HUES6 (cell line): ENCODE measurements at regions not wholly inside any gene's neighbourhood (a gene's known extent, or its start where the extent isn't known, plus 50 kb on each side); places are given as distances from the start of the nearest gene placed in this dataset.
A peak's percentile ranks its signal among the peaks of the same experiment; 100 is the strongest.
"Not testable (repeated sequence)": the region's sequence is repeated elsewhere in the genome, so short reads cannot be mapped to it uniquely, and the experiment has no call there.

Experiments
- H3K27ac ChIP-seq: 2 replicates; pipeline ENCODE4 v1.7.0; 2013; ENCODE audit warnings: low read depth, mild to moderate bottlenecking, low read length, inconsistent platforms
- H3K27me3 ChIP-seq: 2 replicates; pipeline ENCODE4 v1.6.1; 2013; ENCODE audit warnings: low read length; ENCODE audit not compliant: control insufficient read depth, insufficient read depth
- H3K36me3 ChIP-seq: 2 replicates; pipeline ENCODE4 v1.6.1; 2013; ENCODE audit warnings: low read length; ENCODE audit not compliant: control insufficient read depth, insufficient read depth
- H3K4me1 ChIP-seq: 2 replicates; pipeline ENCODE4 v1.6.1; 2013; ENCODE audit warnings: low read length; ENCODE audit not compliant: control insufficient read depth, insufficient read depth
- H3K4me3 ChIP-seq: 2 replicates; pipeline ENCODE4 v1.5.1; 2013; ENCODE audit warnings: low read depth, low read length
- H3K9ac ChIP-seq: one replicate; pipeline ENCODE4 v1.6.1; 2013; ENCODE audit warnings: mild to moderate bottlenecking, low read length
- H3K9me3 ChIP-seq: 2 replicates; pipeline ENCODE4 v1.6.1; 2013; ENCODE audit warnings: low read depth, low read length; ENCODE audit not compliant: control insufficient read depth, insufficient read depth

DNA sequence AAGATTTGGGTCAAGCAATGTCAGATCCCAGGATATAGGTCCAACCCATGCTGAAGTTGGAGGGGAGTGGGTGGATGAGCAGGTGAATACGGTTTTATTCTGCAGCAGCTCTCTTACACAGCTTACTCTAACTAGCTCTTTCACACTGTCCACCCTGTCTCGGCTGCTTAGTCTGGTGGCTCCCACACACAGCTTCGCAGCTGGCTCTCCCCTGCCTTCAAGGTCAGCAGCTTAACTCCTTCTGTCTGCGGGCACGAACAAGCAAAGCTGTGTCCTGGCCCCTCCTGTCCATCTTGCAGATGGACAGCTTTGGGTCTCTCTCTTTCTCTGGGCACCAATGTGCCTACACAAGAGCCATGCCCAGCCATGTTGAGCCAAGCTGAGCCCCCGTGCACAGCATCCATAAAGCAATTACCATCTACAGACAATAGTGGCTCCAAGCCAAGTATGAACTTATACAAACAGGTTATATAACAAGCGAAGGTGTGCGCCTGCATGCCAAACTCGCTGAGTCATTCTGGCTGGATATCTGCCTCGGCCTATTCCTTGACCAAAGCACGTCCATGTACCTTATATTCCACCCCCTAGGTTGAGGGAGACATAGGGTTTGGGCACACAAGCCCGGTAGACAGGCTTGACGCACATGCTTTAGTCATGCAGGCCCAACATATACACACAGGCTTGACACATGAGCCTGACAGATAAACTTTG, 1307.8 kb upstream of the RAG2 start:
- Histone ChIP-seq H3K36me3 (no peaks in the 10 kb centered on the region), H3K4me1 (no peaks in the 10 kb centered on the region), H3K4me3 (no peak overlapping the region), H3K9me3 (peaks cover 3% of the 10 kb centered on the region), H3K27ac (no peak overlapping the region), H3K9ac (no peak overlapping the region), H3K27me3 (no peaks in the 10 kb centered on the region)

DNA sequence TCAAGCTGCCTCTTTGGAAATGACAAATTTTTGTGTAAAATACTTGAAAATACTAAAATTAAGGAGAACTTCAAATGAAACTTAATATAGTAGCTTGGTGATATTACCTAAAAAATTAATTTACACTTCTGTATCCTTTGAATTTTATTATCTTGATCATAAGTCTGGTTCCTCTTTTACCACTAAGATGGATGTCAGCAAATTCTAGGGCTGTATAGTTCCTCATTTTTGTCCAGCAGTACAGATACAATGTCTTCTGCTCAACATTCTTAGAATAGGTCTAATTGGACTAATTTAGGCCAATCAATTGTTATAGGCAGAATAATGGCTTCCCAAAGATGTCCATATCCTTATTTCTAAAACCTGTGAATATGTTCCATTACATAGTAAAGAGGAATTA, 1298.0 kb upstream of the RAG2 start:
- Histone ChIP-seq H3K9me3 (peaks cover 36% of the 10 kb centered on the region), H3K36me3 (no peaks in the 10 kb centered on the region), H3K27ac (no peak overlapping the region), H3K27me3 (no peaks in the 10 kb centered on the region), H3K4me3 (no peak overlapping the region), H3K9ac (no peak overlapping the region), H3K4me1 (no peaks in the 10 kb centered on the region)

DNA sequence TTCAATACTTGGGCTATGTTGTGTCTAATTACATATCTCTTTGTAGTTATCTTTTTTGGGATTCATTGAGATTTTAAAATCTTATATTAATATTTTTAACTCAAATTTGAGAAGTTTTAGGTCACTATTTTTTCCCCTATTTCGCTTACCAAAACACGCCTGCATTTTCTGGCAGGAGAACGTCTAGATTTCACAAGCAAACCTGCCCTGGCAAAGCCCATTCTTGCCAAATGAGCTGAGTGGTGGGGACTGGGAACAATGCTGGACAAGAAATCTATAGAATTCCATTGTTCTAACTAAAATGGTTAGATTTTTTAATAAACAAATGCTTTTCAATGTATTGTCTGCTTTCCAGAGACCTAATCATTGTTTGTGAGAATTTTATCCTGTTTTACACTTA, 1283.7 kb upstream of the RAG2 start:
- Histone ChIP-seq H3K9me3 (no peaks in the 10 kb centered on the region), H3K4me1 (no peaks in the 10 kb centered on the region), H3K27ac (no peak overlapping the region), H3K27me3 (no peaks in the 10 kb centered on the region), H3K4me3 (no peak overlapping the region), H3K9ac (no peak overlapping the region), H3K36me3 (no peaks in the 10 kb centered on the region)

DNA sequence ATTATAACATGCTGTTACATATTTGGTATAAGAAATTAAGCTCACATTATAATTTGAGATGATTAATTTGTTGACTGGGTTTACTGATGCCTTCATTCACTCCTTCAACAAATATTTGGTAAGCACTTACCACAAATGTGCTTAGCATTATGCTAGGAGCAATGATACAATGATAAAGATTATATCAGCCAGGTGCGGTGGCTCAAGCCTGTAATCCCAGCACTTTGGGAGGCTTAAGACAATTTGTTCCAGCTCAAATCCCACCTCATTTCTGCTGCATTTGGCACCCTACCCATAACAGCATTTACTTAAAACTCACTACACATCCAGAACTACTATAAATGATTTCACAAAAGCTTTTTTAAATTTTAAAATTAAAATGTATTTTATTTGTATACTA, 1263.6 kb upstream of the RAG2 start:
- H3K27me3 ChIP-seq, result no peaks in the 10 kb centered on the region
- peaks cover 11% of the 10 kb centered on the region; the same call in 1 of the 2 replicates for H3K4me1 ChIP-seq
- no peaks in the 10 kb centered on the region; the same call in 1 of the 2 replicates for H3K9me3 ChIP-seq
- no peak overlapping the region for H3K9ac ChIP-seq
- no peaks in the 10 kb centered on the region for H3K36me3 ChIP-seq
- no peak overlapping the region for H3K4me3 ChIP-seq
- H3K27ac ChIP-seq, result no peak overlapping the region

DNA sequence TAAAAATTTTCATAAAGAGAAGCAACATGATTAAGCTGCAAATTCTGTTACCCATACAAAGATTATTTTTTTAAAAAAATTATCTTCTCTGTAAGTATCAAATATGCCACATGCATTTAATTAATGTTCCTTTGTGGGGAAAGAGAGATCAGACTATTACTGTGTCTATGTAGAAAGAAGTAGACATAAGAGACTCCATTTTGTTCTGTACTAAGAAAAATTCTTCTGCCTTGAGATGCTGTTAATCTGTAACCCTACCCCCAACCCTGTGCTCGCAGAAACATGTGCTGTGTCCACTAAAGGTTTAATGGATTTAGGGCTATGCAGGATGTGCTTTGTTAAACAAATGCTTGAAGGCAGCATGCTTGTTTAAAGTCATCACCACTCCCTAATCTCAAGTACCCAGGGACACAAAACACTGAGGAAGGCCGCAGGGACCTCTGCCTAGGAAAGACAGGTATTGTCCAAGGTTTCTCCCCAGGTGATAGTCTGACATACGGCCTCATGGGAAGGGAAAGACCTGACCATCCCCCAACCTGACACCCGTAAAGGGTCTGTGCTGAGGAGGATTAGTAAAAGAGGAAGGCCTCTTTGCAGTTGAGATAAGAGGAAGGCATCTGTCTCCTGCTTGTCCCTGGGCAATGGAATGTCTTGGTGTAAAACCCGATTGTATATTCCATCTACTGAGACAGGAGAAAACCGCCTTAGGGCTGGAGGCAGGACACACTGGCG, 1260.9 kb upstream of the RAG2 start:
- H3K4me1 ChIP-seq, result peaks cover 11% of the 10 kb centered on the region; the same call in 1 of the 2 replicates
- not testable (repeated sequence) for H3K27me3 ChIP-seq, H3K9me3 ChIP-seq, H3K36me3 ChIP-seq, H3K4me3 ChIP-seq
- peak overlapping the region; percentile 78; the same call in 1 of the 2 replicates for H3K27ac ChIP-seq
- H3K9ac ChIP-seq, result peak overlapping the region; percentile 68

DNA sequence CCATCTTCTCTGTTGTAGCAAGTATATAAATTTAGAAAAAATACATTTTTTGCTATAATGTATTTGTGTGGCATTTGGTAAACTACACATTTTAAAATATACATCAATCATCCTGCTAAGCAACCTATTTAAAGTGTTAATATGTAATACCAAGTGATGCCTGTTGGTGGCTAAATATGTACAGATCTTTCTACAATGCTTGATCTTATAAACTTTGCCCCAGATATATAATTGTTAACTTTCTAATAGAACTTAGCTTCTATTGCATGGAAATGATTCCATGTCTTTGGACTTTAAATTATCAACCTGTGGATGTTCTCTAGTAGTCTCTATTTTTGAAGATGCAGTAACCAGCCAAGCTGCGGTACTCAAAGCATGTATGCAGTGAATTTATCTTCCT, 1260.4 kb upstream of the RAG2 start:
- no peaks in the 10 kb centered on the region for H3K27me3 ChIP-seq
- H3K36me3 ChIP-seq, result no peaks in the 10 kb centered on the region
- no peak overlapping the region for H3K4me3 ChIP-seq
- no peak overlapping the region for H3K9ac ChIP-seq
- no peaks in the 10 kb centered on the region; the same call in 1 of the 2 replicates for H3K9me3 ChIP-seq
- peak overlapping the region; percentile 65; the same call in 1 of the 2 replicates for H3K27ac ChIP-seq
- peaks cover 11% of the 10 kb centered on the region; the same call in 1 of the 2 replicates for H3K4me1 ChIP-seq

DNA sequence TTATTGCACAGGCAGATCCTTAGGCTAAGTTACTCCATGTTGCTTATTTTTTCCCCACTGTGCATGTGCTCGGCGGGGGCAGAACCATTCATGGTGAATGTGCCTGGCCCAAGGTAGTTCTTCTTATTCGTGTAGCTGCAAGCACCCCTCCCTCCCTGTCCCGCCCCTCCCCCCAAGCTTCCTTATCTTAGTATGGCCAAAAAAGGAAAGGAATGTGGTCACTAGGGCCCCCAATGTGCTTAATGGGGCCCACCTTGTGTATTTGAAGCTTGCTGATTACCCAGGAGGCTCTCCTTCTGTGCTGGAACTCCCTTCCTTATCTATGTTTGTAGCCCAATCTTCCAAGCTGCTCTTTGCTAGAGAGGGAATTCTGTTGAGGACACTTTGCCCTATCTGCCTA, 1259.7 kb upstream of the RAG2 start:
- no peak overlapping the region for H3K4me3 ChIP-seq
- no peaks in the 10 kb centered on the region; the same call in 1 of the 2 replicates for H3K9me3 ChIP-seq
- H3K36me3 ChIP-seq, result no peaks in the 10 kb centered on the region
- peak overlapping the region; percentile 65; the same call in 1 of the 2 replicates for H3K27ac ChIP-seq
- H3K4me1 ChIP-seq, result peaks cover 11% of the 10 kb centered on the region; the same call in 1 of the 2 replicates
- H3K9ac ChIP-seq, result no peak overlapping the region
- H3K27me3 ChIP-seq, result no peaks in the 10 kb centered on the region

DNA sequence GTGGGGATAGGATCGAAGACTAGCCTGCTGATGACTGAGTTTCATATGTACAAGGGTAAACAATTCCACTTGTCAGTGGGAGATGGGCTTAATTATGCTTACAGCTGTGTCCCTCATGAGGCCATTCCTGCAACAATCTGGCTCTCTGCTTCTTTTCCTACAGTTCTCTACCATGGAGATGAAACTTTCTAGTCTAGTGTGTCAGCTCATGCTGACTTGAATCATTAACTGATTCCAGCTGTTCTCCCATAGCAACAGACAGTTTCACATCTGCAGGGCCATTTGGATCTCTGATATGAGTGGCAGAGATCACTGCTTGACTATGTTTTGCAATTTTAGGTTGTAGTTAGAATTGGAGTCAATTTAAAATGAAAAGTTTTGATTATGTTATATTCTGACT, 1251.7 kb upstream of the RAG2 start:
- Histone ChIP-seq H3K27ac (no peak overlapping the region), H3K9me3 (peaks cover 16% of the 10 kb centered on the region; the same call in 1 of the 2 replicates), H3K4me1 (no peaks in the 10 kb centered on the region), H3K27me3 (no peaks in the 10 kb centered on the region), H3K9ac (no peak overlapping the region), H3K36me3 (no peaks in the 10 kb centered on the region), H3K4me3 (no peak overlapping the region)

DNA sequence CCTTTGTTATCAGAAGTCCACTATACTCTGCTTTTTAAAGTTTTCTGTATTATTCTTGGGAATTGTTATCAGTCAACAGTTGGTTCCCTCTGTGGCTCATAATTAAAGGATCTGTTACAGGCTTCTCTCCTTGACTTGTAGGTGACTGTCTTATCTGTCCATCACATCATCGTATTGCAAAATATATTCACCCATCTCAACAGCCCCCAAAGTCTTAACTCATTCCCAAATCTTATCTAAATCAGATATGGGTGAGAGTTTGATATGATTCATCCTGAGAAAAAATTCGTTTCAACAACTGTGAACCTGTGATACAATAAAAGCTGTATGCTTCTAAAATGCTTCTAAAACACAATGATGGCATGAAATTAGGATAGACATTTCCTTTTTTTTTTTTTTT, 1245.6 kb upstream of the RAG2 start:
- Histone ChIP-seq H3K27me3 (no peaks in the 10 kb centered on the region), H3K4me3 (no peak overlapping the region), H3K4me1 (no peaks in the 10 kb centered on the region), H3K9ac (no peak overlapping the region), H3K9me3 (no peaks in the 10 kb centered on the region), H3K27ac (no peak overlapping the region), H3K36me3 (no peaks in the 10 kb centered on the region)

DNA sequence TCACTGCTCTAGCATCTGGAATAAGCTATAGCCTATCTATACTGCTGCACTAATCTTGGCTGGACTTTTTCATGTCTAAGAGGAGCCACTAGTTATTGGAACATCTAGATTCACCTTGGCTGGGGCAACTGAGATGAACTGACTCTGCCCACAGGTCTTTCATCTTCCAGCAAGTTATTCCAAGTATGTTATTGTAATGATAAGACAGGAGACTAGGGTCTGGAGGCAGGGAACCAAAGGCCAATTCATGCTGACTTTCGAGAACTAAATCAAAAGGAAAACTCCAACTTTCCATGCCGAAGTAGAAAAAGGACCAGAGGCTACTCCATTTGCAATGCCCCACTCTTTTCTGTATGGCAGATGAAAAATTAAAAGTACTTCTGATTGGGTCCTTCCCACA, 1243.0 kb upstream of the RAG2 start:
- no peak overlapping the region for H3K27ac ChIP-seq
- no peaks in the 10 kb centered on the region for H3K36me3 ChIP-seq
- H3K9me3 ChIP-seq, result no peaks in the 10 kb centered on the region
- no peak overlapping the region for H3K4me3 ChIP-seq
- H3K27me3 ChIP-seq, result no peaks in the 10 kb centered on the region
- H3K4me1 ChIP-seq, result no peaks in the 10 kb centered on the region
- no peak overlapping the region for H3K9ac ChIP-seq

DNA sequence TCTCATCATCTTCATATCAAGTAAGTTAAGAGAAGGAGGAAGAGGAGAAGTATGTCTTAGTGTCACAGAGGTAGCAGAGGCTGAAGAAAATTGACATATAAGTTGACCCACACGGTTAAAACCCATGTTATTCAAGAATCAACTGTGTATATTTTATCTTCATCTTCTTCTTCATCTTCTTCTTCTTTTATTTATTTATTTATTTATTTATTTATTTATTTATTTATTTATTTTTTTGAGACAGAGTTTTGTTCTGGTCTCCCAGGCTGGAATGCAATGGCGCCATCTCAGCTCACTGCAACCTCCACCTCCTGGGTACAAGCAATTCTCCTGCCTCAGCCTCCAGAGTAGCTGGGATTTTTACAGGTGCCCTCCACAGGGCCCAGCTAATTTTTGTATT, 1242.3 kb upstream of the RAG2 start:
- H3K9me3 ChIP-seq, H3K27me3 ChIP-seq, H3K4me3 ChIP-seq, H3K27ac ChIP-seq, H3K4me1 ChIP-seq, H3K36me3 ChIP-seq, H3K9ac ChIP-seq: not testable (repeated sequence)
